HCT116 (cell line): ENCODE measurements at regions not wholly inside any gene's neighbourhood (a gene's known extent, or its start where the extent isn't known, plus 50 kb on each side); places are given as distances from the start of the nearest gene placed in this dataset.

Source experiments
- ATAC-seq: fragments of 200-7000 bp; cut with Tn5 transposase; 2 replicates; pipeline ENCODE4 v1.9.1; 2020; ENCODE audit warnings: mild to moderate bottlenecking, moderate library complexity
- BruUV-seq: library from RNA; stranded (reverse); fragments of 400-500 nt; replicated peaks from 2 replicates; lab custom pipeline; 2021; lab: Mats Ljungman, UMichigan
- CTCF ChIA-PET: fragments of 300-600 bp; sonication (Branson Sonifier 250); formaldehyde crosslinking; loops from one replicate; lab custom pipeline; 2021; ENCODE audit warnings: antibody characterized with exemption; lab: Charles Lee
- POLR2A ChIA-PET: fragments of 300-600, 350-600 bp; sonication (Branson Sonifier 250); formaldehyde crosslinking; loops from one replicate; lab custom pipeline; 2021; ENCODE audit warnings: antibody characterized with exemption; lab: Charles Lee
- RAD21 ChIA-PET, 2 experiments: fragments of 300-600 bp; sonication (Branson Sonifier 250); formaldehyde crosslinking; loops; one replicate each; lab custom pipeline; 2023; ENCODE audit warnings: low total read pairs in 2 of 2; ENCODE audit not compliant: uncharacterized antibody in 2 of 2, unreplicated experiment in 2 of 2, low non-redundant PET in 1 of 2; lab: Charles Lee
- DNase-seq: peaks from one replicate; pipeline ENCODE4 v3.0.0-alpha.2; 2010; ENCODE audit warnings: low read depth, low spot score
- H2AFZ ChIP-seq: fragments of 200-600 bp; shearing (Covaris generic), sonication (generic); 2 replicates; pipeline ENCODE4 v1.6.1; 2017; ENCODE audit warnings: low read depth, mixed run types, mixed read lengths, antibody characterized with exemption, low read length; ENCODE audit not compliant: poor library complexity, severe bottlenecking
- H3K27ac ChIP-seq: 2 replicates; pipeline ENCODE4 v1.5.1; 2012; ENCODE audit warnings: low read depth, low read length
- H3K27me3 ChIP-seq: fragments of 200-600 bp; sonication (generic); 2 replicates; pipeline ENCODE4 v1.6.1; 2016; ENCODE audit warnings: mixed run types, low read length, mixed read lengths; ENCODE audit not compliant: insufficient read depth
- H3K36me3 ChIP-seq, 2 experiments: fragments of 200-500 bp in 1 of 2; fragments of 200-600 bp in 1 of 2; sonication (Bioruptor generic) in 1 of 2; sonication (generic) in 1 of 2; 2 replicates each; pipeline versions ENCODE4 v1.5.1 to v1.6.1; 2014 to 2016; ENCODE audit warnings: low read length in 2 of 2, inconsistent platforms in 1 of 2, mixed read lengths in 1 of 2, mixed run types in 1 of 2; ENCODE audit not compliant: insufficient read depth in 2 of 2, control insufficient read depth in 1 of 2
- H3K4me1 ChIP-seq, 2 experiments: fragments of 200-600 bp in 1 of 2; sonication (generic) in 1 of 2; 2 replicates each; pipeline versions ENCODE4 v1.5.1 to v1.6.1; 2012 to 2017; ENCODE audit warnings: low read length in 2 of 2, inconsistent platforms in 1 of 2, mild to moderate bottlenecking in 1 of 2, mixed read lengths in 1 of 2, mixed run types in 1 of 2, moderate library complexity in 1 of 2; ENCODE audit not compliant: insufficient read depth in 2 of 2, control insufficient read depth in 1 of 2
- H3K4me2 ChIP-seq: fragments of 200-600 bp; sonication (generic); 2 replicates; pipeline ENCODE4 v1.6.1; 2017; ENCODE audit warnings: mixed run types, low read length, mixed read lengths
- H3K4me3 ChIP-seq, 2 experiments: fragments of 200-600 bp in 1 of 2; sonication (generic) in 1 of 2; replicated peaks in 1 of 2; 2 replicates each; pipeline ENCODE4 v1.5.1; 2011 to 2016; ENCODE audit warnings: low read length in 2 of 2, control low read depth in 1 of 2, low read depth in 1 of 2, mild to moderate bottlenecking in 1 of 2, mixed read lengths in 1 of 2, mixed run types in 1 of 2
- H3K79me2 ChIP-seq: fragments of 200-600 bp; sonication (generic); 2 replicates; pipeline ENCODE4 v1.6.1; 2017; ENCODE audit warnings: mild to moderate bottlenecking, mixed run types, low read length, moderate library complexity, mixed read lengths; ENCODE audit not compliant: insufficient read depth
- H3K9ac ChIP-seq: fragments of 200-600 bp; sonication (generic); 2 replicates; pipeline ENCODE4 v1.6.1; 2016; ENCODE audit warnings: low read length, mixed read lengths
- H3K9me2 ChIP-seq: fragments of 200-600 bp; sonication (generic), shearing (Covaris generic); 2 replicates; pipeline ENCODE4 v1.6.1; 2017; ENCODE audit warnings: mixed run types, mild to moderate bottlenecking, moderate library complexity; ENCODE audit not compliant: insufficient read depth
- H3K9me3 ChIP-seq, 2 experiments: fragments of 200-500 bp in 1 of 2; fragments of 200-600 bp in 1 of 2; sonication (Bioruptor generic) in 1 of 2; sonication (generic) in 1 of 2; 2 replicates each; pipeline ENCODE4 v1.6.1; 2014 to 2017; ENCODE audit warnings: low read length in 2 of 2, mixed read lengths in 2 of 2, inconsistent platforms in 1 of 2, low read depth in 1 of 2, mild to moderate bottlenecking in 1 of 2, mixed run types in 1 of 2, moderate library complexity in 1 of 2; ENCODE audit not compliant: control insufficient read depth in 1 of 2, insufficient read depth in 1 of 2
- H4K20me1 ChIP-seq: fragments of 200-600 bp; sonication (generic), shearing (Covaris generic); 2 replicates; pipeline ENCODE4 v1.6.1; 2017; ENCODE audit warnings: mixed run types, mild to moderate bottlenecking, moderate library complexity; ENCODE audit not compliant: insufficient read depth
- CBX3 ChIP-seq: IDR thresholded peaks from 2 replicates; pipeline ENCODE4 v1.6.1; 2012; ENCODE audit warnings: low read depth
- CEBPB ChIP-seq: IDR thresholded peaks from 2 replicates; pipeline ENCODE4 v1.6.1; 2012; ENCODE audit warnings: low read depth
- EZH2 ChIP-seq: fragments of 200-600 bp; sonication (generic); IDR thresholded peaks from 2 replicates; pipeline ENCODE4 v1.6.1; 2017; ENCODE audit warnings: antibody characterized with exemption, mixed run types
- EZH2phosphoT487 ChIP-seq: fragments of 200-600 bp; IDR thresholded peaks from 2 replicates; pipeline ENCODE4 v1.6.1; 2018; ENCODE audit warnings: antibody characterized with exemption, borderline replicate concordance
- FOSL1 ChIP-seq: IDR thresholded peaks from 2 replicates; pipeline ENCODE4 v1.6.1; 2012; ENCODE audit warnings: low read depth
- JUND ChIP-seq: IDR thresholded peaks from 2 replicates; pipeline ENCODE4 v1.6.1; 2012
- MAX ChIP-seq: IDR thresholded peaks from 2 replicates; pipeline ENCODE4 v1.6.1; 2012
- POLR2A ChIP-seq: IDR thresholded peaks from 2 replicates; pipeline ENCODE4 v1.7.0; 2011; ENCODE audit warnings: borderline replicate concordance; ENCODE audit not compliant: insufficient read depth, insufficient read length; ENCODE audit errors: extremely low read depth
- POLR2AphosphoS5 ChIP-seq: IDR thresholded peaks from 2 replicates; pipeline ENCODE4 v1.6.1; 2011; ENCODE audit warnings: mild to moderate bottlenecking, low read depth, low read length, moderate library complexity
- RAD21 ChIP-seq: IDR thresholded peaks from 2 replicates; pipeline ENCODE4 v1.6.1; 2012; ENCODE audit warnings: low read depth, mild to moderate bottlenecking
- SIN3A ChIP-seq: IDR thresholded peaks from 2 replicates; pipeline ENCODE4 v1.6.1; 2012; ENCODE audit warnings: low read depth
- SP1 ChIP-seq: IDR thresholded peaks from 2 replicates; pipeline ENCODE4 v1.6.1; 2012; ENCODE audit warnings: low read depth
- ZBTB33 ChIP-seq: IDR thresholded peaks from 2 replicates; pipeline ENCODE4 v1.6.1; 2011; ENCODE audit warnings: mild to moderate bottlenecking, low read length, moderate library complexity; ENCODE audit not compliant: insufficient replicate concordance; ENCODE audit errors: extremely low read depth
- ZFX ChIP-seq: fragments of 450-650 bp; IDR thresholded peaks from 2 replicates; pipeline ENCODE4 v1.6.1; 2017
- intact Hi-C: fragments of 100-400 bp; cut with micrococcal nuclease; formaldehyde crosslinking; loops from 2 replicates; pipeline ENCODE4 v1.10.0; 2022
- TF ChIP-seq, protein P1 (sequence below): IDR thresholded peaks from 2 replicates; pipeline ENCODE4 v1.6.1; 2012
- TF ChIP-seq, protein P2 (sequence below), 3 experiments: fragments of 200-600 bp in 1 of 3; sonication (generic) in 1 of 3; IDR thresholded peaks in 2 of 3; conservative IDR thresholded peaks in 1 of 3; 2 replicates each; pipeline ENCODE4 v1.5.1; 2012 to 2017; ENCODE audit warnings: low read depth in 2 of 3, low read length in 2 of 3, antibody characterized with exemption in 1 of 3, borderline replicate concordance in 1 of 3, control low read depth in 1 of 3, mild to moderate bottlenecking in 1 of 3, mixed read lengths in 1 of 3, mixed run types in 1 of 3, moderate library complexity in 1 of 3; ENCODE audit not compliant: insufficient read depth in 1 of 3

DNA sequence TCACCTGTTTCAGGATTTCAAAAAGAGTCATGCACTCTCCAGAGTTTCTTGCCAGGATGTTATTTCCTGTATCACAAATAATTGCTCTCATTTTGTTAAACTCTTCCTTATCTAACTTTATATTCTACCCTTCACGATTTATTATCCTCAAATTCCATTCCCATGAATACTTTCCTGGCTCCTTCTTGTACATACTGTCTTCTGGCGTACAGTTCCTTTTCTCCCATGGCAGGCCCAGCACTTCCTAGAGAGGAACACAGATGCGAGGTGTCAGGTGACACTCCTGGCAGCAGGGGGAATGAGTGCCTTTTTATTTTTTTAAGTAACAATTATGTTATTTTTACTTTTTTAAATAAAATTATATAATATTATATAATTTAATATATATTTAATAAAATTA, 411.9 kb downstream of the TFEC start:
- ATAC-seq, result no peak
- Histone ChIP-seq H4K20me1 (no peaks in the 10 kb centered on the region), H3K27ac (no peak overlapping the region), H3K36me3 (no peaks in the 10 kb centered on the region), H3K9me2 (no peaks in the 10 kb centered on the region), H3K4me3 (no peak overlapping the region), H3K79me2 (no peaks in the 10 kb centered on the region), H3K9ac (no peak overlapping the region), H2AFZ (no peak overlapping the region), H3K9me3 (no peaks in the 10 kb centered on the region), H3K27me3 (no peaks in the 10 kb centered on the region), H3K4me2 (no peak overlapping the region), H3K4me1 (no peaks in the 10 kb centered on the region)
- TF ChIP-seq CBX3, result no peak
- no peak for TF ChIP-seq ZBTB33
- no peak for TF ChIP-seq CEBPB
- no peak for TF ChIP-seq SIN3A
- TF ChIP-seq ZFX, result no peak
- no peak for TF ChIP-seq FOSL1
- TF ChIP-seq POLR2A, result no peak
- TF ChIP-seq EZH2, result no peak
- no peak for TF ChIP-seq RAD21
- TF ChIP-seq JUND, result no peak
- TF ChIP-seq MAX, result no peak
- TF ChIP-seq POLR2AphosphoS5, result no peak
- no peak for TF ChIP-seq SP1
- TF ChIP-seq, protein P1, sequence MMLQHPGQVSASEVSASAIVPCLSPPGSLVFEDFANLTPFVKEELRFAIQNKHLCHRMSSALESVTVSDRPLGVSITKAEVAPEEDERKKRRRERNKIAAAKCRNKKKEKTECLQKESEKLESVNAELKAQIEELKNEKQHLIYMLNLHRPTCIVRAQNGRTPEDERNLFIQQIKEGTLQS, result no peak
- TF ChIP-seq, protein P2, sequence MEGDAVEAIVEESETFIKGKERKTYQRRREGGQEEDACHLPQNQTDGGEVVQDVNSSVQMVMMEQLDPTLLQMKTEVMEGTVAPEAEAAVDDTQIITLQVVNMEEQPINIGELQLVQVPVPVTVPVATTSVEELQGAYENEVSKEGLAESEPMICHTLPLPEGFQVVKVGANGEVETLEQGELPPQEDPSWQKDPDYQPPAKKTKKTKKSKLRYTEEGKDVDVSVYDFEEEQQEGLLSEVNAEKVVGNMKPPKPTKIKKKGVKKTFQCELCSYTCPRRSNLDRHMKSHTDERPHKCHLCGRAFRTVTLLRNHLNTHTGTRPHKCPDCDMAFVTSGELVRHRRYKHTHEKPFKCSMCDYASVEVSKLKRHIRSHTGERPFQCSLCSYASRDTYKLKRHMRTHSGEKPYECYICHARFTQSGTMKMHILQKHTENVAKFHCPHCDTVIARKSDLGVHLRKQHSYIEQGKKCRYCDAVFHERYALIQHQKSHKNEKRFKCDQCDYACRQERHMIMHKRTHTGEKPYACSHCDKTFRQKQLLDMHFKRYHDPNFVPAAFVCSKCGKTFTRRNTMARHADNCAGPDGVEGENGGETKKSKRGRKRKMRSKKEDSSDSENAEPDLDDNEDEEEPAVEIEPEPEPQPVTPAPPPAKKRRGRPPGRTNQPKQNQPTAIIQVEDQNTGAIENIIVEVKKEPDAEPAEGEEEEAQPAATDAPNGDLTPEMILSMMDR (IDR thresholded peaks at IDR 0.05 in 2 of 3, conservative IDR thresholded peaks at IDR 0.05 in 1 of 3; ENCODE audit: borderline replicate concordance in 1 of 3, insufficient read depth in 1 of 3, low read depth in 2 of 3, low read length in 2 of 3), result no peak
- no peak for TF ChIP-seq EZH2phosphoT487
- CTCF ChIA-PET, result no interaction called here
- RAD21 ChIA-PET, result no interaction called here
- no TSS peak for BruUV-seq
- POLR2A ChIA-PET, result no interaction called here
- intact Hi-C loops, result no loop called here
- DNase-seq, result no peak
